GM10266 (cell line): ENCODE measurements at regions not wholly inside any gene's neighbourhood (a gene's known extent, or its start where the extent isn't known, plus 50 kb on each side); places are given as distances from the start of the nearest gene placed in this dataset.
A peak's percentile ranks its signal among the peaks of the same experiment; 100 is the strongest.

Experiments
- DNase-seq: peaks from one replicate; pipeline ENCODE4 v3.0.0; 2012; ENCODE audit errors: extremely low spot score
- CTCF ChIP-seq: IDR thresholded peaks from 2 replicates; pipeline ENCODE4 v1.5.1; 2012; ENCODE audit warnings: mild to moderate bottlenecking, low read depth; ENCODE audit not compliant: control insufficient read depth, insufficient read depth; ENCODE audit errors: missing control alignments

- DNase-seq = no peak
- TF ChIP-seq CTCF = no peak
These were observed 210.8 kb upstream of the SMARCA2 start for GRCh38 chr9:1804128-1804865.

- no peak for TF ChIP-seq CTCF
These were observed 185.4 kb upstream of the SMARCA2 start for GRCh38 chr9:1829719-1830118.

GRCh38 chr9:1832960-1833359 is 182.2 kb upstream of the SMARCA2 start:
- no peak for DNase-seq
- TF ChIP-seq CTCF = no peak

More at GRCh38 chr9:1829719-1830118, 185.4 kb upstream of the SMARCA2 start:
- DNase-seq = no peak

- peak; percentile 74 for TF ChIP-seq CTCF
- peak; percentile 42 for DNase-seq
These were observed 177.6 kb upstream of the SMARCA2 start for GRCh38 chr9:1837453-1838084.

- TF ChIP-seq CTCF = no peak
- DNase-seq = no peak
These were observed 175.2 kb upstream of the SMARCA2 start for GRCh38 chr9:1839909-1840308.

GRCh38 chr9:1845425-1845824 is 169.7 kb upstream of the SMARCA2 start:
- no peak for TF ChIP-seq CTCF
- DNase-seq = no peak

GRCh38 chr9:1855726-1856125 is 159.4 kb upstream of the SMARCA2 start:
- DNase-seq = no peak
- no peak for TF ChIP-seq CTCF
